Tibial nerve (tissue), 3 donors: ENCODE measurements at regions not wholly inside any gene's neighbourhood (a gene's known extent, or its start where the extent isn't known, plus 50 kb on each side); places are given as distances from the start of the nearest gene placed in this dataset.

Experiments used
- CTCF ChIP-seq, 5 experiments: fragments of 200-600 bp in 3 of 5; fragments of 450-650 bp in 2 of 5; sonication (generic) in 3 of 5; IDR thresholded peaks; one replicate each; pipeline ENCODE4 v1.5.1; 2016 to 2019; ENCODE audit warnings: antibody characterized with exemption in 5 of 5, mild to moderate bottlenecking in 3 of 5, moderate library complexity in 2 of 5
- POLR2A ChIP-seq, 2 donors: fragments of 450-650 bp; IDR thresholded peaks; one replicate each; pipeline ENCODE4 v1.6.1; 2017; ENCODE audit warnings: antibody characterized with exemption in 2 of 2, mild to moderate bottlenecking in 2 of 2, moderate library complexity in 2 of 2

GRCh38 chr13:75153386-75153785, 328.6 kb downstream of the TBC1D4 start:
- TF ChIP-seq POLR2A (IDR thresholded peaks at IDR 0.05), result no peak
- no peak for TF ChIP-seq CTCF (IDR thresholded peaks at IDR 0.05)
